IMR-90 (cell line): ENCODE measurements at regions not wholly inside any gene's neighbourhood (a gene's known extent, or its start where the extent isn't known, plus 50 kb on each side); places are given as distances from the start of the nearest gene placed in this dataset.
A peak's percentile ranks its signal among the peaks of the same experiment; 100 is the strongest.

ENCODE experiments used
- ATAC-seq: fragments of 200-7000 bp; cut with Tn5 transposase; 2 replicates; pipeline ENCODE4 v1.9.1; 2020; ENCODE audit warnings: low read depth, mild to moderate bottlenecking, moderate library complexity
- BruUV-seq: library from RNA; stranded (reverse); fragments of 400-500 nt; replicated peaks from 2 replicates; lab custom pipeline; 2021; lab: Mats Ljungman, UMichigan
- CTCF ChIA-PET: fragments of 300-600 bp; formaldehyde crosslinking; extraction: SDS; loops from one replicate; lab custom pipeline; 2021; ENCODE audit warnings: antibody characterized with exemption; lab: Yijun Ruan, JAX
- POLR2A ChIA-PET: fragments of 300-600 bp; sonication (Branson Sonifier 250); formaldehyde crosslinking; loops from one replicate; lab custom pipeline; 2022; ENCODE audit warnings: antibody characterized with exemption; ENCODE audit not compliant: unreplicated experiment; lab: Charles Lee
- DNase-seq: peaks from one replicate; pipeline ENCODE4 v3.0.0; 2013
- H2AFZ ChIP-seq: replicated peaks from 2 replicates; pipeline ENCODE3; 2013; ENCODE audit warnings: low read length, mild to moderate bottlenecking; ENCODE audit not compliant: poor library complexity
- H2AK5ac ChIP-seq: 2 replicates; pipeline ENCODE4 v1.6.1; 2013; ENCODE audit warnings: low read depth, low read length, inconsistent platforms
- H2AK9ac ChIP-seq: replicated peaks from 2 replicates; pipeline ENCODE3; 2013; ENCODE audit warnings: mild to moderate bottlenecking, low read depth, low read length, moderate library complexity; ENCODE audit not compliant: poor library complexity
- H2BK120ac ChIP-seq: 2 replicates; pipeline ENCODE4 v1.6.1; 2013; ENCODE audit warnings: low read depth, low read length, inconsistent platforms
- H2BK15ac ChIP-seq: 3 replicates; pipeline ENCODE4 v1.6.1; 2013; ENCODE audit warnings: low read depth, low read length, inconsistent platforms
- H2BK20ac ChIP-seq: 2 replicates; pipeline ENCODE4 v1.6.1; 2013; ENCODE audit warnings: low read depth, mild to moderate bottlenecking, inconsistent platforms, low read length, moderate library complexity
- H2BK5ac ChIP-seq: 2 replicates; pipeline ENCODE4 v1.6.1; 2013; ENCODE audit warnings: mild to moderate bottlenecking, low read depth, low read length, inconsistent platforms; ENCODE audit not compliant: poor library complexity, severe bottlenecking
- H3K14ac ChIP-seq: replicated peaks from 2 replicates; pipeline ENCODE4 v1.6.1; 2013; ENCODE audit warnings: low read depth, low read length, inconsistent platforms
- H3K18ac ChIP-seq: 2 replicates; pipeline ENCODE4 v1.6.1; 2013; ENCODE audit warnings: low read depth, low read length, control low read depth
- H3K23ac ChIP-seq: 2 replicates; pipeline ENCODE4 v1.6.1; 2013; ENCODE audit warnings: low read depth, low read length, inconsistent platforms
- H3K27ac ChIP-seq: 2 replicates; pipeline ENCODE4 v1.5.1; 2013; ENCODE audit warnings: mild to moderate bottlenecking, control low read depth, low read length; ENCODE audit not compliant: insufficient read depth
- H3K27me3 ChIP-seq: 2 replicates; pipeline ENCODE4 v1.6.1; 2013; ENCODE audit warnings: low read length; ENCODE audit not compliant: control insufficient read depth, insufficient read depth
- H3K36me3 ChIP-seq: 2 replicates; pipeline ENCODE4 v1.6.1; 2013; ENCODE audit warnings: low read length, mixed read lengths; ENCODE audit not compliant: control insufficient read depth, insufficient read depth
- H3K4ac ChIP-seq: 2 replicates; pipeline ENCODE4 v1.6.1; 2013; ENCODE audit warnings: low read depth, low read length, inconsistent platforms
- H3K4me1 ChIP-seq: 2 replicates; pipeline ENCODE4 v1.6.1; 2013; ENCODE audit warnings: low read length, mixed read lengths; ENCODE audit not compliant: control insufficient read depth, insufficient read depth
- H3K4me2 ChIP-seq: 2 replicates; pipeline ENCODE4 v1.6.1; 2013; ENCODE audit warnings: low read depth, mild to moderate bottlenecking, control low read depth, low read length, moderate library complexity
- H3K4me3 ChIP-seq: 2 replicates; pipeline ENCODE4 v1.5.1; 2013; ENCODE audit warnings: low read depth, mild to moderate bottlenecking, control low read depth, low read length, moderate library complexity; ENCODE audit not compliant: insufficient read depth
- H3K56ac ChIP-seq: 2 replicates; pipeline ENCODE4 v1.6.1; 2013; ENCODE audit warnings: low read length, inconsistent platforms; ENCODE audit not compliant: insufficient read depth; ENCODE audit errors: extremely low read depth
- H3K79me1 ChIP-seq, 2 experiments: 2 replicates each; pipeline ENCODE4 v1.6.1; 2013; ENCODE audit warnings: low read length in 2 of 2, inconsistent platforms in 1 of 2, low read depth in 1 of 2
- H3K9ac ChIP-seq: 2 replicates; pipeline ENCODE4 v1.6.1; 2013; ENCODE audit warnings: low read depth, low read length, control low read depth
- H3K9me1 ChIP-seq: 2 replicates; pipeline ENCODE4 v1.6.1; 2013; ENCODE audit warnings: low read length, inconsistent platforms; ENCODE audit not compliant: insufficient read depth
- H3K9me3 ChIP-seq: 2 replicates; pipeline ENCODE4 v1.6.1; 2013; ENCODE audit warnings: low read length; ENCODE audit not compliant: control insufficient read depth, insufficient read depth
- H4K20me1 ChIP-seq: 2 replicates; pipeline ENCODE4 v1.6.1; 2013; ENCODE audit warnings: low read length, inconsistent platforms; ENCODE audit not compliant: insufficient read depth
- H4K5ac ChIP-seq: 2 replicates; pipeline ENCODE4 v1.6.1; 2013; ENCODE audit warnings: mild to moderate bottlenecking, low read depth, low read length, control low read depth
- H4K8ac ChIP-seq, 2 experiments: 2 replicates each; pipeline ENCODE4 v1.6.1; 2013; ENCODE audit warnings: low read depth in 2 of 2, low read length in 2 of 2, control low read depth in 1 of 2, inconsistent platforms in 1 of 2
- H4K91ac ChIP-seq: 2 replicates; pipeline ENCODE4 v1.6.1; 2013; ENCODE audit warnings: low read depth, low read length, inconsistent platforms; ENCODE audit not compliant: insufficient read depth
- BHLHE40 ChIP-seq: fragments of 150-350 bp; IDR thresholded peaks from 2 replicates; pipeline ENCODE4 v1.6.1; 2016; ENCODE audit warnings: mild to moderate bottlenecking, low read depth, low read length
- CEBPB ChIP-seq: IDR thresholded peaks from 2 replicates; pipeline ENCODE4 v1.6.1; 2012; ENCODE audit warnings: low read depth, low read length, improper control_type of control experiment
- CTCF ChIP-seq: conservative IDR thresholded peaks from 2 replicates; pipeline ENCODE4 v1.5.1; 2012; ENCODE audit warnings: mild to moderate bottlenecking, low read depth, low read length, improper control_type of control experiment
- ELK1 ChIP-seq: fragments of 150-350 bp; IDR thresholded peaks from 2 replicates; pipeline ENCODE4 v1.6.1; 2016; ENCODE audit warnings: low read depth, mild to moderate bottlenecking, low read length, moderate library complexity, borderline replicate concordance
- MAFK ChIP-seq: IDR thresholded peaks from 2 replicates; pipeline ENCODE4 v1.6.1; 2012; ENCODE audit warnings: low read depth, low read length, improper control_type of control experiment
- MXI1 ChIP-seq: IDR thresholded peaks from 2 replicates; pipeline ENCODE4 v1.6.1; 2012; ENCODE audit warnings: low read depth, mild to moderate bottlenecking, low read length, moderate library complexity, borderline replicate concordance
- NFE2L2 ChIP-seq: fragments of 150-350 bp; IDR thresholded peaks from 2 replicates; pipeline ENCODE4 v1.6.1; 2016; ENCODE audit warnings: low read depth, mild to moderate bottlenecking, low read length
- POLR2A ChIP-seq: IDR thresholded peaks from 2 replicates; pipeline ENCODE4 v1.6.1; 2012; ENCODE audit warnings: mild to moderate bottlenecking, low read depth, low read length
- RAD21 ChIP-seq: IDR thresholded peaks from 2 replicates; pipeline ENCODE4 v1.6.1; 2012; ENCODE audit warnings: low read length, improper control_type of control experiment
- RCOR1 ChIP-seq: IDR thresholded peaks from 2 replicates; pipeline ENCODE4 v1.6.1; 2012; ENCODE audit warnings: mild to moderate bottlenecking, low read length, improper control_type of control experiment; ENCODE audit not compliant: insufficient replicate concordance
- RFX5 ChIP-seq: IDR thresholded peaks from 2 replicates; pipeline ENCODE4 v1.8.0; 2012; ENCODE audit warnings: low read depth, mild to moderate bottlenecking, low read length, moderate library complexity
- SMC3 ChIP-seq: fragments of 150-350 bp; IDR thresholded peaks from 2 replicates; pipeline ENCODE4 v1.6.1; 2016; ENCODE audit warnings: low read depth, mild to moderate bottlenecking, antibody characterized with exemption, low read length, moderate library complexity
- WGBS, 2 experiments: methylation state at CpG; one replicate each; pipeline versions ENCODE4 v1.1.5 to v1.1.7; 2013; ENCODE audit warnings: missing lambda C conversion rate in 2 of 2; ENCODE audit not compliant: insufficient read length in 1 of 2; ENCODE audit errors: extremely low coverage in 2 of 2; 5-methylcytosine and 5-hydroxymethylcytosine counted together
- dilution Hi-C: fragments of 300-500 bp; cut with HindIII; formaldehyde crosslinking; loops from one replicate; pipeline ENCODE4 v1.14.3; 2018; ENCODE audit warnings: low sequenced_read_pairs; ENCODE audit not compliant: unreplicated experiment
- in situ Hi-C: fragments of 300-500 bp; cut with MboI; formaldehyde crosslinking; loops from 3 replicates; pipeline ENCODE4 v1.14.3; 2019; ENCODE audit warnings: low sequenced_read_pairs, inconsistent platforms, mixed read lengths
- intact Hi-C: fragments of 100-400 bp; cut with micrococcal nuclease; formaldehyde crosslinking; loops from 2 replicates; pipeline ENCODE4 v1.10.0; 2022

- peak overlapping the region; percentile 6; the same call in 1 of the 2 replicates for H2BK120ac ChIP-seq
- peak overlapping the region; percentile 18 for H2AFZ ChIP-seq
- no peak overlapping the region for H3K9ac ChIP-seq
- no peak overlapping the region; the same call in 1 of the 3 replicates for H2BK15ac ChIP-seq
- TF ChIP-seq MAFK (no peak), CTCF (no peak), NFE2L2 (no peak), CEBPB (no peak), BHLHE40 (no peak), RFX5 (no peak), MXI1 (no peak), RAD21 (no peak), RCOR1 (no peak), SMC3 (no peak), ELK1 (no peak), POLR2A (no peak)
- ChIA-PET POLR2A (no interaction called here), CTCF (interaction anchor here (0.8 kb wide), 1 partner anchor 8 kb away, joined by 3 read pairs; no protein-coding TSS in a partner anchor)
- no peaks in the 10 kb centered on the region for H3K27me3 ChIP-seq
- H4K5ac ChIP-seq: no peak overlapping the region
- no peak overlapping the region for H3K56ac ChIP-seq
- H3K4me1 ChIP-seq: peaks cover 4% of the 10 kb centered on the region
- H2BK20ac ChIP-seq: no peak overlapping the region
- H3K9me1 ChIP-seq: no peaks in the 10 kb centered on the region; the same call in 1 of the 2 replicates
- no peaks in the 10 kb centered on the region for H3K79me1 ChIP-seq
- no CpG with 5 or more reads among the region's 3 CpGs for whole genome bisulfite sequencing, 2 experiments
- no peak overlapping the region for H3K4ac ChIP-seq
- no peaks in the 10 kb centered on the region for H3K36me3 ChIP-seq
- no peaks in the 10 kb centered on the region for H4K20me1 ChIP-seq
- no peak overlapping the region for H4K91ac ChIP-seq
- no peak overlapping the region for H3K23ac ChIP-seq
- H3K9me3 ChIP-seq: no peaks in the 10 kb centered on the region
- peak overlapping the region; percentile 6; the same call in 1 of the 2 replicates for H3K14ac ChIP-seq
- ATAC-seq (no peak), DNase-seq (no peak)
- dilution Hi-C loops (no loop called here), in situ Hi-C loops (no loop called here), intact Hi-C loops (no loop called here)
- no peak overlapping the region for H3K27ac ChIP-seq
- H4K8ac ChIP-seq: no peak overlapping the region
- no peak overlapping the region for H3K18ac ChIP-seq
- no peak overlapping the region for H3K4me2 ChIP-seq
- no peak overlapping the region for H2AK5ac ChIP-seq
- BruUV-seq: no TSS peak
- H3K4me3 ChIP-seq: no peak overlapping the region
- no peak overlapping the region for H2BK5ac ChIP-seq
- H2AK9ac ChIP-seq: no peak overlapping the region
Measured at GRCh38 chr4:17163156-17163771, 264.8 kb upstream of the LDB2 start.
